Kasumi-1 (cell line): ENCODE measurements at regions not wholly inside any gene's neighbourhood (a gene's known extent, or its start where the extent isn't known, plus 50 kb on each side); places are given as distances from the start of the nearest gene placed in this dataset.

ENCODE experiments used
- DNase-seq, 2 experiments: peaks; one replicate each; lab custom pipeline; 2025; lab: John Stamatoyannopoulos, UW

GRCh38 chr18:56021809-56022195 is 433.8 kb upstream of the TCF4 start:
- DNase-seq: no peak

- DNase-seq: no peak
Observed at GRCh38 chr18:56021136-56021808, 433.3 kb upstream of the TCF4 start.

DNA sequence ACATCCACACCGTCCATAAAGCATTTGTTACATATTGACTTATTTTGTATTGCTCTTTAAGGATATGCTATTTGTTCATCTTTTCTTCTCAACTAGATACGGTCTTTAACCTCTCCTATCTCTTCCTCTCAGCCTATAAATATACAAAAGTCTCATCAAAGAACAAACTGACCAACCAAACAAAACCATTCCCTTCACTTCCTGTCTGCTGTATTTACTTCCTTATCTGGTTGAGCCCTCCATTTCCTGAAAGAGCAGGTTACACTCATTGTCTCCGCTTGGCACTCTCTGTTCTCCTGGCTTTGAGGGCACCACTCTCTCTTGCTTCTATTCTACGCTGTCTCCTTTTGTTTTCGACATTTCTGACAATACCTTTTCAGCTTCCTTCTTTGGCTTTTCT is 431.9 kb upstream of the TCF4 start:
- peak; percentile 7 to 11 for DNase-seq

- no peak for DNase-seq
Observed at GRCh38 chr18:56019156-56019555, 431.2 kb upstream of the TCF4 start.

DNA sequence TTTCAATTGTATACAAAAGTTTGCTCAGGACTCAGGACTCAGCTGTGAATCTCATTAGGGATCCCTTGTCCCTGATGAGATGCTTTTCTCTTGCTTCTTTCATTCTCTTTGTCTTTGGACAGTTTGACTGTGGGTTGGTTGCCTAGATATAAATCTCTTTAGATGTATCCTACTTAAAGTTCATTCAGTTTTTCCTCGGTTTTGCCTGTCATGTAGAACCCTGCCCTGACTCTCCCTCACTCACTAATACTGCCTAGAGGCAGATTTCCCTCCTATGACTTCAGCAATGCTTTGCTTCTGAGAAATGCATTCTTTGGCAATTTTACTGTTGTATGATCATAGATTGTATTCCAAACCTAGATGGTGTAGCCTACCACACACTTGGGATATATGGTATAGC is 421.4 kb upstream of the TCF4 start:
- DNase-seq: no peak

GRCh38 chr18:56003720-56004088 is 415.7 kb upstream of the TCF4 start:
- DNase-seq: no peak

DNA sequence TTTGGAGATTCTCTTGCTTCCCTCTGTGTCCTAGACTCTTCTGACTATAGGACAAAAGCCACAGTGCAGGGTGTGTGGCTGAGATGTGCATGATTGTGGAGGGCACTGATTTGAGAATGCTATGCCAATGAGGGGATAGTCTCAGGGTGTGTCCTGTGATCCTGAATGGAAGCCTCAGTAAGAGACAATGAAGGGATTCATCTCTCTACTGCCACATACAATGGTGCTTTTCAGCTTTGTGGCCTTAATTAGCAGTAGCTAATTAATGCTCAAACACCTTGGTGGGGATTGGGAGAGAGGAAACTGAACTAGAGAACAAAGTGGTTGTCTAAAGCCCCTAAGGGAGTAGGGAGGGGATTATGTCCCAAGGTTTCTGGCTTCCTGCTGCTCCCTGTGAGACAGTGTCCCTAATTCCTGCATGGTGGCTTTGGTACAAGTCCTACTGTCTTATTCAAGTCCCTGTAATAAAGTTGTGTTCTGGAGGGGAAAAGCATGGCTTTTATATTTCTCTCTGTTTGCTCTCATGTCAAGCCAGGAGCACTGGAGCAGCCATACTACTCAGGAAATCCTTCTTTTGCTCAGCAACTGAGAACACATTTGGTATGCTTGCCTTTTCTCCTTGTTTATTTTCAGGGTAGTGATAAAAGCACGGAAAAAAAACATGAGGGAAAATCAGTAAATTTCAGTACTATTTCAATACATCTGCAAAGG is 415.2 kb upstream of the TCF4 start:
- DNase-seq: no peak

- DNase-seq: no peak
Observed at GRCh38 chr18:56001576-56001975, 413.6 kb upstream of the TCF4 start.

GRCh38 chr18:56000041-56000440 is 412.0 kb upstream of the TCF4 start:
- no peak for DNase-seq

DNA sequence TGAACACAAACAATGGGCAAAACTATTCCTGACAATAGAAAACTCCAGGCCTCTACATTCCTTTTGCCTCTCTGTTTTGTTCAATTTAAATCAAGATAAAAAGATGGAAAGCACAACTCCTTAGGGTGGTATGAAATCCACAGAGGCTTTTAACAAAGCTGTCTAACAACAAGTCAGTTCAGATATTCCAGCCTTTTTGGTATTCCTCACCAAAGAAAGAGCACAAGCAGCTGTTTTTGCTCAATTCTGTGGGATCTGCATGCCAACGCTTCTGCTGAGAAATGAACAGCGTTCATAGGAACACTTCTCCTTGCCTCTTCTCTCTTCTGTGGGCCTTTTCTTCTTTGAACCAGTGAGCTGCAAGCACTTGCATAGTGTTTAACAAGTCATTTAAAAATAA is 411.6 kb upstream of the TCF4 start:
- DNase-seq: no peak

- DNase-seq: no peak
Observed at GRCh38 chr18:55998801-55999385, 410.9 kb upstream of the TCF4 start.

- DNase-seq: no peak
Observed at GRCh38 chr18:55998071-55998522, 410.1 kb upstream of the TCF4 start.

- DNase-seq: no peak
Observed at GRCh38 chr18:55997151-55997561, 409.2 kb upstream of the TCF4 start.

- no peak for DNase-seq
Observed at GRCh38 chr18:55996717-55997116, 408.7 kb upstream of the TCF4 start.

DNA sequence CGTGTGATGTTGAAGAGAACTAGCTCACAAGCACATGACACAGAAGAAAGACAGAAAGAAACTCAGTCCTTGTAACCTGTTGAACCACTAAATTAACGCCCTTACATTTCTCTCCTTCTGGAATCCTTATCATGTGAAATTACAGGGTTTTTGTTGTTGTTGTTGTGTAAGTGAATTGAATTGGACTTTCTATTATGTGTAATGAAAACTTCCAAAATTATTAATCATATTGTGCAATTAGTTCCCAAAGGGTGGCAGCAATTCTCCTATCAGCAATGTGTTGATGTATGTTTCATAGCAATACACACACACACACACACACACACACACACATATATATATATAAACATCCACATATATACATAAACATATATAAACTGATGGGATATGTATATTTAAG is 402.2 kb upstream of the TCF4 start:
- no peak for DNase-seq

GRCh38 chr18:55988537-55988936 is 400.5 kb upstream of the TCF4 start:
- peak; percentile 13 to 50 for DNase-seq

- no peak for DNase-seq
Observed at GRCh38 chr18:55983433-55983832, 395.4 kb upstream of the TCF4 start.

DNA sequence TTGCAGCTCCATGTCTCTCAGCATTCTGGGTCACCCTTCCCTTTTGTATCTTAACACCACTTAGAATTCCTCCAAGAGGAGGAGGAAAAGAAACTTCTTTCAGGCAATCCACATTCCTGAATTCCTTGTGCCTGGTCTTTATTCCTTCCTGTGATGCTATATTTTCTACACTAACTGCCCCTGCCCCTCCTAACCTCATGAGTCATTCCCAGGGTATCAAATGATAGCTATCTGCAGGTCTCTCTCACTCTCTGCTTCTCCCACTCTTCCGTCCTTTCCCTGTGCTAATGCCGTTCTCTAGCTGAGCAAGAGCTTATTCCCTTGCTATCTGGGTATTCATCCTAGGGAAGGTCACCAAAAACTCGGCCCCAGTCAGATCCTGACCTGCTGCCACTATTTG is 395.0 kb upstream of the TCF4 start:
- no peak for DNase-seq

DNA sequence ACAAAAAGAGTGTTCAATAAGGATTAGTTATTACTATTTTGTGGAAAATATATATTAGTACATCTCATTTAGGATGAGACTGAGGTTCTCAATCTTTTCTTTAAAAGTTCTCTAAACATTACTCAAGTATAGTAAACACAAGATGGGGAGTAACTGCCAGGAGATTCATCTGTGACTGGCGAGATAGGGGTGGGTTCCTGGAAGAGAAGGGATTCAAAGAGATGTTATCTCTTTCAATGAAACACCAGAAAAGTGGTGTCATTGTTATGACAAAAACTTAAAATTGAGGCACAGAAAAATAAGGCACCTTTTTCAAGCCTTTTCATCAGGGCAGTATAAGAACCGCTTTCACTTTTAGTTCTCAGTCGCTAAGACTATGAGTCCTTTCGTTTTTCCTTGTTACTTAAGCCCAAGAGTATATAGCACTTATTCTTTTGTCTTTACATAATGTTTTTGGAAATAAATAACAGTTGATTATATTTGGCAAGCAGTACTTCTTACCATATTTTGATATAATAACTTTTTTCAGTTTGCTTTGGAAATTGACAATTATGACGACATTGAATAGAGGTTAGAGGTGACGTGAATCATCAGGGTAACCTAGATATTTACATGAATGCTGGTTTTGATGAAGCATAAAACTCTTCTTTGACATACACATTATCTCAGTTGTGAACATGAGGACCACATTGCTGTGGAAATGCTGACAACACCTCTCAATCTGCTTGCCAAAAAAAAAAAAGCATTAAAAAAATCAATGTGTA is 393.9 kb upstream of the TCF4 start:
- no peak for DNase-seq

DNA sequence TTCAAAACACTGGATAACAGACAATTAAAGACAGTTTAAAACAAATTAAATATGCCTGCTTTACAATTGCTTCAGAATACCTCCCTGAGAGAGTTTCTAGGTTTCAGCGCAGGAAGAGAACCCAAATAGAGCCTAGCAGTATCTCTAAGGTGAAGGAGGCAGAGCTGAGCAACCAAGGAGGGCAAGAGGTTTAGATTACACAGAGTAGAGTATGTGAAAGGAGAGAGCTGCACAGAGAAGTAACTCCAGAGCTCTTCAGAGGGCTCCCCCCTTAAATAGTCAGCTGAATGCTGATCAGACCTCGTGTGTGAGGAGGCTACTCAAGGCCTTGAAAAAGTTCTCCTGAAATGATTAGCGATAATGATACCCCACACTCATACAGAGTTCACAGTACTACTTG is 386.5 kb upstream of the TCF4 start:
- no peak for DNase-seq

GRCh38 chr18:55968550-55968949 is 380.6 kb upstream of the TCF4 start:
- DNase-seq: no peak

DNA sequence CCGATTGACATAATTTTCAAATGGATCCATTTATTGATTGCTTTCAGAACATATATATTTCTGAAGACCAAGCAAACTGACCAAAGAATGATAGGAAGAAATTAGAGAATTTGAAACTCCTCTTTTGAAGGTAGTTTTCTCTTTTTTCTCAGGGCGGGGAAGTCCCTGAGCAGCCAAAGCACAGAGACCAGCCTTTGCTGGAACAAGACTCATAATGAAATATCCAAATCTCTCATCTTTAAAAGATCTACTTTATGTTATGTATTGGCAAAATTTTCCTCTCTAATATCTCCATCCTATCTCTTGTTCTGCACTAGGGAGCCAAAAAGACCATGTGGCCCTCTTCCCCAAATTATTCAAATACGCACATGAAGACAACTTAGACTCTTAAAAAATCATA is 379.0 kb upstream of the TCF4 start:
- DNase-seq: no peak

DNA sequence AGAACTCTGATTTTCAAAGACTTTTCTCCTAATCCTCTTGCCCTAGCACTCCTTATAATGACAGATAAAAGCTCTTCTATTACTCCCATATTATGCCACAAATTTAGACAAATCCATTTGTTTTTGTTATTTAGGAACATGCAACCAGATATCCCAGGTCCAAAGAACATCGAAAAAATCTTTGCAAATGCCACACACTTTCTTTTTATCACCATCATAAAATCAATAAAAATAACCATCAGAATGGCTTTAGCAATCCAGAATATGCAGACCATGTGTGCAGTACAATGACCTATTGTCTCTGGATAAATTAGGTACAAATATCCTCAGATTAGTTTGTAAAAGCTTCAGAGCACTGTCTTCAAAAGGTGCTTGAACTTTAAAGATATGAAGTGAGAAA is 376.2 kb upstream of the TCF4 start:
- DNase-seq: no peak
